Osteoblast (primary cell): ENCODE measurements at regions not wholly inside any gene's neighbourhood (a gene's known extent, or its start where the extent isn't known, plus 50 kb on each side); places are given as distances from the start of the nearest gene placed in this dataset.
"Not testable (repeated sequence)": the region's sequence is repeated elsewhere in the genome, so short reads cannot be mapped to it uniquely, and the experiment has no call there.

Experiments used
- DNase-seq: peaks from one replicate; pipeline ENCODE4 v3.0.0; 2011; ENCODE audit warnings: low spot score, mixed read lengths; ENCODE audit not compliant: insufficient read length; ENCODE audit errors: missing footprints
- H2AFZ ChIP-seq: 2 replicates; pipeline ENCODE4 v1.6.0; 2011; ENCODE audit warnings: mild to moderate bottlenecking, low read length
- H3K27ac ChIP-seq: 2 replicates; pipeline ENCODE4 v1.5.1; 2011; ENCODE audit warnings: mild to moderate bottlenecking, low read depth, low read length, moderate library complexity
- H3K27me3 ChIP-seq: 2 replicates; pipeline ENCODE4 v1.6.0; 2012; ENCODE audit warnings: mild to moderate bottlenecking, control low read depth, inconsistent platforms, low read length, moderate library complexity; ENCODE audit not compliant: insufficient read depth
- H3K36me3 ChIP-seq: 2 replicates; pipeline ENCODE4 v1.5.1; 2011; ENCODE audit warnings: mild to moderate bottlenecking, low read length, control low read depth, moderate library complexity; ENCODE audit not compliant: insufficient read depth
- H3K4me1 ChIP-seq: 2 replicates; pipeline ENCODE4 v1.5.1; 2011; ENCODE audit warnings: mild to moderate bottlenecking, low read length, control low read depth, moderate library complexity; ENCODE audit not compliant: insufficient read depth
- H3K4me2 ChIP-seq: 2 replicates; pipeline ENCODE4 v1.6.0; 2011; ENCODE audit warnings: mild to moderate bottlenecking, low read length; ENCODE audit not compliant: insufficient read depth
- H3K4me3 ChIP-seq: fragments of 200-600 bp; sonication (generic); 3 replicates; pipeline ENCODE4 v1.5.1; 2012; ENCODE audit warnings: mild to moderate bottlenecking, low read length, inconsistent platforms; ENCODE audit not compliant: insufficient read depth
- H3K79me2 ChIP-seq: 2 replicates; pipeline ENCODE4 v1.6.0; 2012; ENCODE audit warnings: mild to moderate bottlenecking, low read length, control low read depth, inconsistent platforms; ENCODE audit not compliant: insufficient read depth
- H3K9me3 ChIP-seq: 2 replicates; pipeline ENCODE4 v1.5.1; 2011; ENCODE audit warnings: low read depth, low read length, control low read depth
- H4K20me1 ChIP-seq: 2 replicates; pipeline ENCODE4 v1.6.0; 2012; ENCODE audit warnings: mild to moderate bottlenecking, low read length, control low read depth; ENCODE audit not compliant: insufficient read depth
- TF ChIP-seq, protein P1 (sequence below): IDR thresholded peaks from 2 replicates; pipeline ENCODE4 v1.5.1; 2011; ENCODE audit warnings: mild to moderate bottlenecking, low read depth, low read length, moderate library complexity; ENCODE audit errors: extremely low read depth

DNA sequence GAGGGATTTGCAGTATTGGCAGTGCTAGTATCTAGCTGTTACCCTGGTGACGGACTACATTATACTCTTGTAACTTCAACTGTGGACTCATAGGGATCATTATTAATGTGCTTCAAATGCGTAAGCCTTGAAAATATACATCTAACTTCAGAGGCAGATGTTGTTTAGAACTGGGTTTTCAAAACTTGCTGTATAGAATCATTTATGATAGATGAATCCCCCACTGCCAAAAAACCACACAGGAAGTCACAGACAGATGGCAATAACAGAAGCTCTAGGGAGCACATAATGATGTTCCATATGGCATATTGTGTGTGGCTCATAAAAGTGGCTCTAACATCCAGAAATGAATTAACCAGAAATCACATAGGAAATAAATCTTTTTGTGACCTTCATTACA, 62.3 kb upstream of the RELL1 start:
- Histone ChIP-seq H3K4me3 (no peak overlapping the region), H3K36me3 (no peaks in the 10 kb centered on the region), H3K79me2 (no peaks in the 10 kb centered on the region), H3K27ac (no peak overlapping the region), H2AFZ (no peak overlapping the region), H3K9me3 (no peaks in the 10 kb centered on the region), H3K27me3 (peaks cover 12% of the 10 kb centered on the region), H4K20me1 (no peaks in the 10 kb centered on the region), H3K4me2 (no peak overlapping the region), H3K4me1 (no peaks in the 10 kb centered on the region)
- no peak for DNase-seq
- TF ChIP-seq, protein P1, sequence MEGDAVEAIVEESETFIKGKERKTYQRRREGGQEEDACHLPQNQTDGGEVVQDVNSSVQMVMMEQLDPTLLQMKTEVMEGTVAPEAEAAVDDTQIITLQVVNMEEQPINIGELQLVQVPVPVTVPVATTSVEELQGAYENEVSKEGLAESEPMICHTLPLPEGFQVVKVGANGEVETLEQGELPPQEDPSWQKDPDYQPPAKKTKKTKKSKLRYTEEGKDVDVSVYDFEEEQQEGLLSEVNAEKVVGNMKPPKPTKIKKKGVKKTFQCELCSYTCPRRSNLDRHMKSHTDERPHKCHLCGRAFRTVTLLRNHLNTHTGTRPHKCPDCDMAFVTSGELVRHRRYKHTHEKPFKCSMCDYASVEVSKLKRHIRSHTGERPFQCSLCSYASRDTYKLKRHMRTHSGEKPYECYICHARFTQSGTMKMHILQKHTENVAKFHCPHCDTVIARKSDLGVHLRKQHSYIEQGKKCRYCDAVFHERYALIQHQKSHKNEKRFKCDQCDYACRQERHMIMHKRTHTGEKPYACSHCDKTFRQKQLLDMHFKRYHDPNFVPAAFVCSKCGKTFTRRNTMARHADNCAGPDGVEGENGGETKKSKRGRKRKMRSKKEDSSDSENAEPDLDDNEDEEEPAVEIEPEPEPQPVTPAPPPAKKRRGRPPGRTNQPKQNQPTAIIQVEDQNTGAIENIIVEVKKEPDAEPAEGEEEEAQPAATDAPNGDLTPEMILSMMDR = no peak

DNA sequence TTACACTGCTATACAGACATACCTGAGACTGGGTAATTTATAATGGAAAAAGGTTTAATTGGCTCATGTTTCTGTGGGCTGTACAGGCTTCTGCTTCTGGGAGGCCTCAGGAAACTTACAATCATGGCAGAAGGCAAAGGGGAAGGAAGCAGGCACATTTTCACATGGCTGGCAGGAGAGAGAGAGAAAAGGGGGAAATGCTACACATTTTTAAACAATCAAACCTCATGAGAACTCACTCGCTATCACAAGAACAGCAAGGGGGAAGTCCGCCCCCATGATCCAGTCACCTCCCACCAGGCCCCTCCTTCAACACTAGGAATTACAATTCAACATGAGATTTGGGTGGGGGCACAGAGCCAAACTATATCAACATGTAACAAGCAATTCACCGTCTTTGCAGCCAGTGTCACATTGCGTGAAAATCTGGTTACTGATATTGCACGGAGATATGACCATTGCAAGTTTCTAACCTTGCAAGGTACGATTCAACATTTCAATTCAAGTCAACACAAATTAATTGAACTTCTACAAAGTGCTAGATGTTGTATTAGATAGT, 61.7 kb upstream of the RELL1 start:
- TF ChIP-seq, protein P1 = no peak
- Histone ChIP-seq H3K4me2 (no peak overlapping the region), H3K27me3 (peaks cover 6% of the 10 kb centered on the region), H4K20me1 (no peaks in the 10 kb centered on the region), H3K9me3 (no peaks in the 10 kb centered on the region), H3K36me3 (no peaks in the 10 kb centered on the region), H3K79me2 (no peaks in the 10 kb centered on the region), H3K4me1 (no peaks in the 10 kb centered on the region), H3K4me3 (no peak overlapping the region), H2AFZ (no peak overlapping the region), H3K27ac (no peak overlapping the region)
- DNase-seq = no peak

DNA sequence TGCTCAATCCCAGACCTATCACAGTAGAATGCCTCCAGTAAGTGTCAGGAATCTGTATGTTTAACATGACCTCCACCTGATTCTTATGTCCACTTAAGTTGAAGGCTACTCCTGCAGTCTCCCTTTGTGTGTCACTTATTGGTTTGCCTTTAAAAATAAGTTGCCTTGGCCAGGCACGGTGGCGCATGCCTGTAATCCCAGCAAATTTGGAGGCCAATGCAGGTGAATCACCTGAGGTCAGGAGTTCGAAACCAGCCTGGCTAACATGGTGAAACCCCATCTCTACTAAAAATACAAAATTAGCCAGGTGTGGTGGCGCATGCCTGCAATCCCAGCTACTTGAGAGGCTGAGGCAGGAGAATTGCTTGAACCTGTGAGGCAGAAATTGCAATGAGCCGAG, 60.7 kb upstream of the RELL1 start:
- not testable (repeated sequence) for H3K4me2 ChIP-seq, H3K9me3 ChIP-seq, H3K4me3 ChIP-seq, H3K36me3 ChIP-seq, DNase-seq, H2AFZ ChIP-seq, H3K4me1 ChIP-seq, H3K79me2 ChIP-seq, H4K20me1 ChIP-seq, H3K27ac ChIP-seq, H3K27me3 ChIP-seq

DNA sequence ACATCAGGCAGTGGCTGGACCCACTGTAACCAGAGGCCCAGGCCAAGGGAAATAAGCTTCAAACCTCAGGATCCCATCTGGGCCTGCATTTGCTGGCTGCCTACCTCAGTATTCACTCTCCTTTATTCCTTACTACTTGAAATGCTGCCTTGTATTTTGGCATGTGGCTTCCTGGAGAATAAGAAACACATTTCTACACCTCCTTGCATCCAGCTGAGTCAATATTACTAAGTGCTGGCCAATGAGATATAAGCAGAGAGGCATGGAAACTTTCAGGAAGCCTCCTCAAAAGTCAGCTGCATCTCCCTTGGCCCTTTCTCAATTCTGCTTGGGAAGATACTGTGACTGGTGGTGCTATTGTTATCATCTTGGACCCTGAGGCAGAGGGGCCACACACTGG, 59.8 kb upstream of the RELL1 start:
- no peaks in the 10 kb centered on the region for H3K4me1 ChIP-seq
- TF ChIP-seq, protein P1 = no peak
- H2AFZ ChIP-seq = no peak overlapping the region
- H4K20me1 ChIP-seq = no peaks in the 10 kb centered on the region
- no peak overlapping the region for H3K4me3 ChIP-seq
- H3K79me2 ChIP-seq = no peaks in the 10 kb centered on the region
- H3K27me3 ChIP-seq = no peaks in the 10 kb centered on the region
- H3K36me3 ChIP-seq = no peaks in the 10 kb centered on the region
- no peaks in the 10 kb centered on the region for H3K9me3 ChIP-seq
- DNase-seq = no peak
- H3K27ac ChIP-seq = no peak overlapping the region
- no peak overlapping the region for H3K4me2 ChIP-seq
